ENCODE measurements at regions not wholly inside any gene's neighbourhood (a gene's known extent, or its start where the extent isn't known, plus 50 kb on each side); places are given as distances from the start of the nearest gene placed in this dataset.

GRCh38 chr12:125198652-125199051, 133.4 kb downstream of the AACS start:
- DNase-seq (no peak), ATAC-seq (no peak)
- in situ Hi-C loops (cut with MboI; ENCODE audit: low sequenced_read_pairs in 4 of 4) (no loop called here), intact Hi-C loops (cut with DNase I; ENCODE audit: low total_unique reads) (no loop called here)
- H3K4me3 ChIP-seq, result no peak overlapping the region
- H3K27ac ChIP-seq, result no peak overlapping the region
- no peaks in the 10 kb centered on the region for H3K36me3 ChIP-seq
- H3K27me3 ChIP-seq, result peaks cover 0 to 2% (median 0%) of the 10 kb centered on the region in 3 donors
- no peaks in the 10 kb centered on the region for H3K9me3 ChIP-seq
- no peak for TF ChIP-seq CTCF (IDR thresholded peaks at IDR 0.05 in 4 of 5, conservative IDR thresholded peaks at IDR 0.05 in 1 of 5)
- no peak for TF ChIP-seq POLR2A (IDR thresholded peaks at IDR 0.05)
- no peaks in the 10 kb centered on the region for H3K4me1 ChIP-seq

DNA sequence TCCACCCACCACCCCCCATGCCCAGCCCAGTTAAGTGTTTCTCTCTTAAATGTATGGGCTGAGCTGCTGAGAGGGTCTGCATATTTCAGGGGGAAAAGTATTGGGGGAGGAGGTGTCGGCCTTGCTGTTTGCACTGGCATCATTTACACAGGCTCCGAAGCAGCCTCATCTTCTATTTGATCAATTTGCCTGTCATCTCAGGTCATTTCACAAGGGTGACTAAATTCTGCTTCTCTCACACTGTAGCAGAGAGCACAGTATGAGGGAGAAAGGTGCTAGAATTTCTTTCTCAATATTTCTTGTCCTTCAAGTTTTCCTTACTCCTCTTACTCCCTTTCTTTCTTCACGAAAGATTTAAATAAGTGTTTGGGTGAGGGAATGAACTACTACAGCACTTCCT, 135.9 kb downstream of the AACS start:
- H3K4me3 ChIP-seq, result no peak overlapping the region
- TF ChIP-seq POLR2A (IDR thresholded peaks at IDR 0.05) (no peak), CTCF (IDR thresholded peaks at IDR 0.05 in 4 of 5, conservative IDR thresholded peaks at IDR 0.05 in 1 of 5) (no peak)
- H3K27ac ChIP-seq, result no peak overlapping the region
- H3K9me3 ChIP-seq, result no peaks in the 10 kb centered on the region
- in situ Hi-C loops (cut with MboI; ENCODE audit: low sequenced_read_pairs in 4 of 4), result no loop called here
- no peaks in the 10 kb centered on the region for H3K4me1 ChIP-seq
- DNase-seq (no peak), ATAC-seq (no peak)
- intact Hi-C loops (cut with DNase I; ENCODE audit: low total_unique reads), result no loop called here
- peaks cover 0 to 3% (median 0%) of the 10 kb centered on the region in 3 donors for H3K27me3 ChIP-seq
- H3K36me3 ChIP-seq, result no peaks in the 10 kb centered on the region

DNA sequence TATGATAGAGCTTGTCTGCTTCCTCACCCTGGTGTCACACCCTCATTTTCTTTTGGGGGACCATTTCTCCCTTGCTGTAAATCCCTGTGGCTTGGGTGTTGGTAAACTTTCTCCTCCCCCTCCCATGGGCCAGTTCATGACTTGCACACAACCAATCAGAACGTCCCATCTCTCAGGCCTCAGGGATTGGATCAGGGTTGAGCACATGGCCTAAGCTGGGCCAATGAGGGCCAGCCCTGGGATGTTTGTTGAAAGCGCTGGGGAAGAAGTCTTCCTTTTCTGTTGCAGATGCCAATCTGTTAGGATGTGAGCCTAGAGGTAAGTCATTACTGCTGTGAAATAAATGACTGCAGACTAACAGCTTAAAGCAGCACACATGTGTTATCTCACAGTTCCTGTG, 136.7 kb downstream of the AACS start:
- Histone ChIP-seq H3K4me1 (no peaks in the 10 kb centered on the region), H3K27ac (no peak overlapping the region), H3K4me3 (no peak overlapping the region), H3K36me3 (no peaks in the 10 kb centered on the region), H3K27me3 (peaks cover 0 to 3% (median 0%) of the 10 kb centered on the region in 3 donors), H3K9me3 (no peaks in the 10 kb centered on the region)
- no peak for ATAC-seq
- TF ChIP-seq CTCF (IDR thresholded peaks at IDR 0.05 in 4 of 5, conservative IDR thresholded peaks at IDR 0.05 in 1 of 5) (no peak), POLR2A (IDR thresholded peaks at IDR 0.05) (no peak)
- DNase-seq, result no peak
- in situ Hi-C loops (cut with MboI; ENCODE audit: low sequenced_read_pairs in 4 of 4) (no loop called here), intact Hi-C loops (cut with DNase I; ENCODE audit: low total_unique reads) (loop anchor here (1.0 kb wide), 1 partner anchor 14 kb away; no protein-coding TSS in a partner anchor)

GRCh38 chr12:125202421-125202820, 137.2 kb downstream of the AACS start:
- DNase-seq (no peak), ATAC-seq (no peak)
- Histone ChIP-seq H3K27ac (no peak overlapping the region), H3K4me1 (no peaks in the 10 kb centered on the region), H3K9me3 (no peaks in the 10 kb centered on the region), H3K36me3 (no peaks in the 10 kb centered on the region), H3K4me3 (no peak overlapping the region), H3K27me3 (peaks cover 0 to 3% (median 0%) of the 10 kb centered on the region in 3 donors)
- in situ Hi-C loops (cut with MboI; ENCODE audit: low sequenced_read_pairs in 4 of 4), result no loop called here
- intact Hi-C loops (cut with DNase I; ENCODE audit: low total_unique reads), result loop anchor here (1.0 kb wide), 1 partner anchor 14 kb away; no protein-coding TSS in a partner anchor
- no peak for TF ChIP-seq CTCF (IDR thresholded peaks at IDR 0.05 in 4 of 5, conservative IDR thresholded peaks at IDR 0.05 in 1 of 5)
- TF ChIP-seq POLR2A (IDR thresholded peaks at IDR 0.05), result no peak

DNA sequence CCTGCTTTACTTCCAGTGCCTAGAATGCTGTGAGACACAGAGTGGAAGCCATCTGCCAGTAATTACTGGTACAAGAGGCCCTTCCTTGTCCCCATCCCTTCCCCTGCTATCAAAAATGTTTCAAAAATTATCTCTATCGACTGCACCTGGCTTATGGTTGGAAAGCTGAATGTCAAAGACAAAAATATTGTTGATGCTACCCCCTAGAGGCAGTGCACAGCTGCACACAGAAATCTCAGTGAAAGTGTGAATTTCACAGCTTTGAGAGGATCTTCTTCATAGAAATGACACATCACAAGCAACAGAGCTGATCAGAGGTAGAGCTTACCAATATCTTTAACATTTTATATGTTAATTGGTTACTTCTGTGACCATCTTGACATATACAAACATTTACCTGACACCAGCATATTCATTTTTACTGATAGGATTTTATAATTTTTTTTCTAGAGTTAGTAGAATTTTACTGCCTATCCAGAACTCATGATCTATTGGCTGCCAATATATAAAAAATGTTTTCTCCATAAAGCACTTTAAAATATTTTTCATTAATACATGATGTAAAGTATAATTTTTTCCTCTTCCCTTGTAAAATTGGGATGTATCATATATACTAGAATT, 138.0 kb downstream of the AACS start:
- ATAC-seq (no peak), DNase-seq (no peak)
- intact Hi-C loops (cut with DNase I; ENCODE audit: low total_unique reads), result no loop called here
- in situ Hi-C loops (cut with MboI; ENCODE audit: low sequenced_read_pairs in 4 of 4), result no loop called here
- Histone ChIP-seq H3K4me3 (no peak overlapping the region), H3K4me1 (no peaks in the 10 kb centered on the region), H3K36me3 (no peaks in the 10 kb centered on the region), H3K27me3 (peaks cover 0 to 3% (median 0%) of the 10 kb centered on the region in 3 donors), H3K27ac (no peak overlapping the region), H3K9me3 (no peaks in the 10 kb centered on the region)
- no peak for TF ChIP-seq POLR2A (IDR thresholded peaks at IDR 0.05)
- TF ChIP-seq CTCF (IDR thresholded peaks at IDR 0.05 in 4 of 5, conservative IDR thresholded peaks at IDR 0.05 in 1 of 5), result no peak

Data from gastrocnemius medialis (tissue), 4 donors.